GM12875 (cell line): ENCODE measurements at regions not wholly inside any gene's neighbourhood (a gene's known extent, or its start where the extent isn't known, plus 50 kb on each side); places are given as distances from the start of the nearest gene placed in this dataset.

Source experiments
- H3K4me3 ChIP-seq: one replicate; pipeline ENCODE4 v1.5.1; 2011; ENCODE audit warnings: low read depth, low read length, control low read depth
- TF ChIP-seq, protein P1 (sequence below): IDR thresholded peaks from 2 replicates; pipeline ENCODE4 v1.5.1; 2011; ENCODE audit warnings: low read depth, mild to moderate bottlenecking, control low read depth, inconsistent platforms, low read length, moderate library complexity, borderline replicate concordance; ENCODE audit not compliant: insufficient read depth

DNA sequence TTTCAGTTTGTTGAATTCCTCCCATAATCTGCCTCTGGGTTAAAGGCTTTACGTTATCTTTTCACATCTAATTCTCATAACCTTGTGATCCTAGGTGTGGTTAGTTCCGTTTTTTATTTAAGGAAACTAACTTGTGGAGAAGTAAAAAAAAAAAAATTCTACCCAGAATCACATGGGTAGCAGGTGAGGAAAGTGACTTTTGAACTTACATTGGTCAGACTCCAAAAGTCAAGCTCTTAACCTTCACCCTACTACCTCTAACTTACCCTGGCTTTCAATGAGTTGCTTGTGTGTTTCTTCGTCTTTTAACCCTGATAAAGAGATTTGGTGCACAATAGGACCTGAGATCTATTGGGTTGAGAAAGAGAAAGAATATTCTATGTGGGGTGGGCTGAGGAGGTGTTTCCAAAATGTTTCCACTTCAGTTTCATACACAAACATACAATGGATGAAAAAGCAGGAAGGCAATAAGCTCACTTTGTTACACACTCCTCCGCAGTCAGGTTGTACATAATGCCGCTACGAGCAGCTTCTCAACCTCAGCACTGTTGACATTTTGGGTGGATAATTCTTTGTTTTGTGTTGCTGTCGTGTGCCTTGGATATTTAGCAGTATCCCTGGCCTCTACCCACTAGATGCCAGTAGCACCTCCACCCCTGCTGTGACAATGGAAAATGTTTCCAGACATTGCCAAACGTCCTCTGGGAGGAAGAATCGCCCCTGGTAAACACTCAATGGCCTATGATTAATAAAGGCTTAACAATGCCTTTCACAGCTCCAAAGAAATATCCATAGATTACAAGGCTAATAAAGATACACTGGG is 193.0 kb upstream of the ZNF217 start:
- no peak overlapping the region for H3K4me3 ChIP-seq
- TF ChIP-seq, protein P1, sequence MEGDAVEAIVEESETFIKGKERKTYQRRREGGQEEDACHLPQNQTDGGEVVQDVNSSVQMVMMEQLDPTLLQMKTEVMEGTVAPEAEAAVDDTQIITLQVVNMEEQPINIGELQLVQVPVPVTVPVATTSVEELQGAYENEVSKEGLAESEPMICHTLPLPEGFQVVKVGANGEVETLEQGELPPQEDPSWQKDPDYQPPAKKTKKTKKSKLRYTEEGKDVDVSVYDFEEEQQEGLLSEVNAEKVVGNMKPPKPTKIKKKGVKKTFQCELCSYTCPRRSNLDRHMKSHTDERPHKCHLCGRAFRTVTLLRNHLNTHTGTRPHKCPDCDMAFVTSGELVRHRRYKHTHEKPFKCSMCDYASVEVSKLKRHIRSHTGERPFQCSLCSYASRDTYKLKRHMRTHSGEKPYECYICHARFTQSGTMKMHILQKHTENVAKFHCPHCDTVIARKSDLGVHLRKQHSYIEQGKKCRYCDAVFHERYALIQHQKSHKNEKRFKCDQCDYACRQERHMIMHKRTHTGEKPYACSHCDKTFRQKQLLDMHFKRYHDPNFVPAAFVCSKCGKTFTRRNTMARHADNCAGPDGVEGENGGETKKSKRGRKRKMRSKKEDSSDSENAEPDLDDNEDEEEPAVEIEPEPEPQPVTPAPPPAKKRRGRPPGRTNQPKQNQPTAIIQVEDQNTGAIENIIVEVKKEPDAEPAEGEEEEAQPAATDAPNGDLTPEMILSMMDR = no peak

DNA sequence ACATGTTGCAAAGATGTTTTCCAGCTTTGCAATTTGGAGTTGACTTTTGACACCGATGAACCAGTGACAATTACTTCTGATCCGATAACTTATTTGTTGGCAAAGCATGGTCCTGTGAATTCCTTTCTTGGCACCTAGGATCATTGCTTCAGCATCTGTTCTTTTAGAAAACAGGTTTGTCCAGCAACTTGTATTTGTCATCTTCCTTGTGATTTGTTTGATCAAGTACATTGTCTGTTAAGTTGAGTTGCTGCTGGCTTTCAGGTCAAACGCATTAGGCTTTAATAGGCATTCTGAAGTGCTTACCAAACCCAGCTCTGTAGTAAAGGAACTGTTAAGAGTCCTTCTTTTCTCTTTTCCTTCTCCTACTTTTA is 192.4 kb upstream of the ZNF217 start:
- TF ChIP-seq, protein P1 = no peak
- H3K4me3 ChIP-seq = no peak overlapping the region

DNA sequence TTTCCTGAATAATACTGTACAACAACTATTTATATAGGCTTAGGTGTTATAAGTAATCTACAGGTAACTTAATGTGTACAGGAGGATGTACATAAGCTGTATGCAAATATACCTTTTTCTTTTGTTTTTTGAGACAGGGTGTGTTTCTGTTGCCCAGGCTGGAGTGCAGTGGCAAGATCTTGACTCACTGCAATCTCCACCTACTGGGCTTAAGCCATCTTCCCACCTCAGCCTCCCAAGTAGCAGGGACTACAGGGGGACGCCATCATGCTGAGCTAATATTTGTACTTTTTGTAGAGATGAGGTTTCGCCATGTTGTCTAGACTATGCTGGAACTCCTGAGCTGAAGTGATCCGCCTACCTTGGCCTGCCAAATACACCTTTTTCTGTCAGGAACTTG is 191.7 kb upstream of the ZNF217 start:
- H3K4me3 ChIP-seq = no peak overlapping the region
- TF ChIP-seq, protein P1 = no peak

DNA sequence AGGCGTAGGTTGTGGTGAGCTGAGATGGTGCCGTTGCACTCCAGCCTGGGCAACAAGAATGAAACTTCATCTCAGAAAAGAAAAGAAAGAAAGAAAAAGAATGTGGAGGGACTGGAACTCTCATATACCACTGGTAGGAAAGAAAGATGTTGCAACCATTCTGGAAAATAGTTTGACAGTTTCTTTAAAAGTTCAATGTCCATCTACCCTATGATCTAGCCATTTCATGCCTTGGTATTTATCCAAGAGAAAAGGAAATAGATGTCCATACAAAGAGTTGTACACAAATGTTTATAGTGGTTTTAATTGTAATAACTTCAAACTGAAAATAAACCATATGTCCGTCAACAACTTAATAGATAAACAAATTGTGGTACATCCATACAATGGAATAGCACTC is 190.1 kb upstream of the ZNF217 start:
- TF ChIP-seq, protein P1 = no peak
- H3K4me3 ChIP-seq = no peak overlapping the region

DNA sequence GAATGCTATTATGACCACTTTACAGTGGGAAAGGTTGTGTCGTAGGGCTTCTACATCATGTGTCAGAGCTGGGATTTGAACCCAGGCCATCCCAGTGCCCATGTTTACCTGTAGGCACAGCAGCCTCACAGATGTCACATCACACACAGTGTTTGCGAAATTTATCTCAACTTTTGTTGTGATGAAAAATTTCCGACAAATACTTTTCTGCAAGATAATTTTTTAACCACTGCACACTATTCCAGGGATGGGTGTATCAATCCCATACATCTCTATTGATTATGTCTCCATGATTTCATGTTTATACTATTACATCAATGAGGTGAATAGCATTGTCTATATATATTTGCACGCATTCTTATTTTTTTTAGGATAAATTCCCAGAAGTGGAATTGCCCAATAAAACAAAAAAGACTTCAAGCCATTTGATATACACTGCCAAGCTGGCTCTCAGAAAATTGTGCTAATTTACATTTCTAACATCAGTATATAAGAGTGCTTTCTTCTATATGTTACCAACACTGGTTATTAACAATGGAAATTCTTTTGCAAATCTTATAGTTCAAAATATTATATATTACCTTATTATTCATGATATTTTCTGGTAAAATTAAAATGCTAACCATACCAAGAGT is 189.1 kb upstream of the ZNF217 start:
- TF ChIP-seq, protein P1 = no peak
- H3K4me3 ChIP-seq = no peak overlapping the region

DNA sequence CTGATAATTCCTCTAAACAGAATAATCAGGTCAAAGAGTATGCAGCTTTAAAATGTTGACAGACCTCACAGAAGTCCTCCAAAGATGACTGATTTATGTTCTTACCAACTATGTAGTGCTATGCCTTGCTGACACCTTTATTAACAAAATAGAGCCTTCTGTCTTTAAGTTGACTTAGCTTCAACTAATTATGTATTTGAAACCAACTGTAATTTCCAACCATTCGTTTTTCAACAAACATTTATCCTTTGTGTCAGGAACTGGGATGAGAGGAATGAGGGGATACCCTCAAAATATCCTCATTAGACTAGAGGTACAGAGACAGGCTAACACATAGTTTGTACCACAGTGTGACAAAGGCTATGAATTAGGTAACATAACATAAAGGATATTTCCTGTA is 186.2 kb upstream of the ZNF217 start:
- TF ChIP-seq, protein P1 = no peak
- no peak overlapping the region for H3K4me3 ChIP-seq

DNA sequence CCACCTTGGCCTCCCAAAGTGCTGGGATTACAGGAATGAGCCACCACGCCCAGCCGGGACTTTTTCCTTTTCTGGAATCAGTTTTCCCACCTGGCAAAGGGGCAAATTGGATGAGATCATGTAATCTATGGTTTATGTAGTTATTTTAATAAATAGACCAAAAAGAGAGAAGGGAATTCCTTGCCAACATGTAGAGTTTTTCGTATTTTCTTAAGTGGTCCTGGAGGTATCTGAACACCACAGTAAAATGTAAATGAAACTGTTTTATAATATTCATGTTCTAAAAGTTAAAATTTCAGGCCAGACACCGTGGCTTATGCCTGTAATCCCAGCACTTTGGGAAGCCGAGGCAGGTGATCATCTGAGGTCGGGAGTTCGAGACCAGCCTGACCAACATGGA is 185.1 kb upstream of the ZNF217 start:
- TF ChIP-seq, protein P1 = no peak
- no peak overlapping the region for H3K4me3 ChIP-seq
